ENCODE measurements at regions not wholly inside any gene's neighbourhood (a gene's known extent, or its start where the extent isn't known, plus 50 kb on each side); places are given as distances from the start of the nearest gene placed in this dataset.

GRCh38 chr5:108638021-108638420 is 109.7 kb upstream of the FER start:
- CTCF ChIA-PET, result interaction anchor here (1.5 kb wide), 1 partner anchor 25 kb away, joined by 3 read pairs; no protein-coding TSS in a partner anchor
- Mint-ChIP-seq H3K4me3 (no peak overlapping the region), H3K4me1 (peaks cover 2% of the 10 kb centered on the region), H3K27ac (no peak overlapping the region), H3K36me3 (no peaks in the 10 kb centered on the region), H3K27me3 (peaks cover 11% of the 10 kb centered on the region), H3K9me3 (ENCODE audit: low read depth) (no peaks in the 10 kb centered on the region)
- ATAC-seq, result no peak
- DNase-seq, result no peak

GRCh38 chr5:108637134-108637533 is 110.6 kb upstream of the FER start:
- Mint-ChIP-seq H3K4me3 (no peak overlapping the region), H3K9me3 (ENCODE audit: low read depth) (no peaks in the 10 kb centered on the region), H3K27ac (no peak overlapping the region), H3K36me3 (no peaks in the 10 kb centered on the region), H3K27me3 (peaks cover 10% of the 10 kb centered on the region), H3K4me1 (peaks cover under 1% of the 10 kb centered on the region)
- CTCF ChIA-PET, result interaction anchor here (1.5 kb wide), 1 partner anchor 26 kb away, joined by 3 read pairs; no protein-coding TSS in a partner anchor
- DNase-seq (no peak), ATAC-seq (no peak)

GRCh38 chr5:108636135-108636853 is 111.4 kb upstream of the FER start:
- CTCF ChIA-PET, result no interaction called here
- Mint-ChIP-seq H3K9me3 (ENCODE audit: low read depth) (no peaks in the 10 kb centered on the region), H3K27me3 (peaks cover 9% of the 10 kb centered on the region), H3K36me3 (no peaks in the 10 kb centered on the region), H3K4me3 (no peak overlapping the region), H3K27ac (no peak overlapping the region), H3K4me1 (no peaks in the 10 kb centered on the region)
- ATAC-seq (no peak), DNase-seq (no peak)

GRCh38 chr5:108634617-108635288 is 112.9 kb upstream of the FER start:
- Mint-ChIP-seq H3K27me3 (peaks cover 9% of the 10 kb centered on the region), H3K4me3 (no peak overlapping the region), H3K27ac (no peak overlapping the region), H3K9me3 (ENCODE audit: low read depth) (no peaks in the 10 kb centered on the region), H3K4me1 (no peaks in the 10 kb centered on the region), H3K36me3 (no peaks in the 10 kb centered on the region)
- CTCF ChIA-PET, result no interaction called here
- ATAC-seq (no peak), DNase-seq (no peak)

GRCh38 chr5:108634010-108634616 is 113.6 kb upstream of the FER start:
- no peak overlapping the region for H3K4me3 Mint-ChIP-seq
- CTCF ChIA-PET, result no interaction called here
- H3K4me1 Mint-ChIP-seq, result no peaks in the 10 kb centered on the region
- ATAC-seq, result no peak
- no peak overlapping the region for H3K27ac Mint-ChIP-seq
- DNase-seq, result no peak
- no peaks in the 10 kb centered on the region for H3K9me3 Mint-ChIP-seq (ENCODE audit: low read depth)
- peaks cover 9% of the 10 kb centered on the region for H3K27me3 Mint-ChIP-seq
- no peaks in the 10 kb centered on the region for H3K36me3 Mint-ChIP-seq

- Mint-ChIP-seq H3K36me3 (no peaks in the 10 kb centered on the region), H3K27me3 (peaks cover 4% of the 10 kb centered on the region), H3K27ac (no peak overlapping the region), H3K9me3 (ENCODE audit: low read depth) (no peaks in the 10 kb centered on the region), H3K4me3 (no peak overlapping the region), H3K4me1 (no peaks in the 10 kb centered on the region)
- DNase-seq (no peak), ATAC-seq (no peak)
- CTCF ChIA-PET, result no interaction called here
Measured at GRCh38 chr5:108629779-108630528, 117.7 kb upstream of the FER start.

GRCh38 chr5:108625654-108626053 is 122.0 kb upstream of the FER start:
- no peaks in the 10 kb centered on the region for H3K36me3 Mint-ChIP-seq
- no peaks in the 10 kb centered on the region for H3K4me1 Mint-ChIP-seq
- no peak overlapping the region for H3K4me3 Mint-ChIP-seq
- no peaks in the 10 kb centered on the region for H3K27me3 Mint-ChIP-seq
- ATAC-seq, result no peak
- CTCF ChIA-PET, result no interaction called here
- no peak for DNase-seq
- H3K9me3 Mint-ChIP-seq (ENCODE audit: low read depth), result no peaks in the 10 kb centered on the region
- H3K27ac Mint-ChIP-seq, result no peak overlapping the region

GRCh38 chr5:108623826-108624225 is 123.9 kb upstream of the FER start:
- DNase-seq (no peak), ATAC-seq (no peak)
- Mint-ChIP-seq H3K4me1 (no peaks in the 10 kb centered on the region), H3K27ac (no peak overlapping the region), H3K36me3 (no peaks in the 10 kb centered on the region), H3K27me3 (peaks cover 2% of the 10 kb centered on the region), H3K4me3 (no peak overlapping the region), H3K9me3 (ENCODE audit: low read depth) (no peaks in the 10 kb centered on the region)
- CTCF ChIA-PET, result no interaction called here

- no peak for ATAC-seq
- DNase-seq, result no peak
- CTCF ChIA-PET, result interaction anchor here (0.6 kb wide), 1 partner anchor 1735 kb away, joined by 3 read pairs; no protein-coding TSS in a partner anchor
- Mint-ChIP-seq H3K9me3 (ENCODE audit: low read depth) (no peaks in the 10 kb centered on the region), H3K36me3 (no peaks in the 10 kb centered on the region), H3K27me3 (peaks cover 2% of the 10 kb centered on the region), H3K4me3 (no peak overlapping the region), H3K27ac (no peak overlapping the region), H3K4me1 (no peaks in the 10 kb centered on the region)
Measured at GRCh38 chr5:108620516-108620915, 127.2 kb upstream of the FER start.

GRCh38 chr5:108619815-108620214 is 127.9 kb upstream of the FER start:
- no peaks in the 10 kb centered on the region for H3K9me3 Mint-ChIP-seq (ENCODE audit: low read depth)
- no peak for ATAC-seq
- CTCF ChIA-PET, result interaction anchor here (0.6 kb wide), 1 partner anchor 1734 kb away, joined by 3 read pairs; no protein-coding TSS in a partner anchor

GRCh38 chr5:108617467-108618435 is 129.9 kb upstream of the FER start:
- H3K27me3 Mint-ChIP-seq, result peaks cover 2% of the 10 kb centered on the region
- CTCF ChIA-PET, result no interaction called here
- no peak overlapping the region for H3K4me3 Mint-ChIP-seq
- peaks cover 2% of the 10 kb centered on the region for H3K9me3 Mint-ChIP-seq (ENCODE audit: low read depth)
- DNase-seq (no peak), ATAC-seq (no peak)
- no peaks in the 10 kb centered on the region for H3K36me3 Mint-ChIP-seq
- no peaks in the 10 kb centered on the region for H3K4me1 Mint-ChIP-seq
- H3K27ac Mint-ChIP-seq, result no peak overlapping the region

More at GRCh38 chr5:108619815-108620214, 127.9 kb upstream of the FER start:
- Mint-ChIP-seq H3K4me1 (no peaks in the 10 kb centered on the region), H3K4me3 (no peak overlapping the region), H3K27ac (no peak overlapping the region), H3K36me3 (no peaks in the 10 kb centered on the region), H3K27me3 (peaks cover 2% of the 10 kb centered on the region)
- no peak for DNase-seq

- DNase-seq, result no peak
Measured at GRCh38 chr5:108615216-108615615, 132.5 kb upstream of the FER start.

More at GRCh38 chr5:108615216-108615615, 132.5 kb upstream of the FER start:
- no peak overlapping the region for H3K27ac Mint-ChIP-seq
- no peaks in the 10 kb centered on the region for H3K4me1 Mint-ChIP-seq
- ATAC-seq, result no peak
- peaks cover 2% of the 10 kb centered on the region for H3K27me3 Mint-ChIP-seq
- H3K36me3 Mint-ChIP-seq, result no peaks in the 10 kb centered on the region
- CTCF ChIA-PET, result no interaction called here
- no peak overlapping the region for H3K4me3 Mint-ChIP-seq
- peaks cover 2% of the 10 kb centered on the region for H3K9me3 Mint-ChIP-seq (ENCODE audit: low read depth)

Measured in activated CD8-positive, alpha-beta memory T cell treated with anti-CD3 and anti-CD28 coated beads, Interleukin-2, amount 10 ng/mL, durations not matched to agents 7 days and 5 days (primary cell).